ENCODE measurements at regions not wholly inside any gene's neighbourhood (a gene's known extent, or its start where the extent isn't known, plus 50 kb on each side); places are given as distances from the start of the nearest gene placed in this dataset.

- Histone ChIP-seq H3K27me3 (no peaks in the 10 kb centered on the region), H3K4me1 (no peaks in the 10 kb centered on the region), H3K9me3 (no peaks in the 10 kb centered on the region), H3K36me3 (no peaks in the 10 kb centered on the region), H3K27ac (no peak overlapping the region), H3K4me3 (no peak overlapping the region)
- TF ChIP-seq POLR2A (IDR thresholded peaks at IDR 0.05) = no peak
- no peak for TF ChIP-seq CTCF (IDR thresholded peaks at IDR 0.05 in 4 of 5, conservative IDR thresholded peaks at IDR 0.05 in 1 of 5)
- intact Hi-C loops (cut with DNase I; ENCODE audit: low total_unique reads) = no loop called here
- in situ Hi-C loops (cut with MboI; ENCODE audit: low sequenced_read_pairs in 4 of 4) = no loop called here
- no peak for ATAC-seq
- DNase-seq = no peak
Observed at GRCh38 chr2:136310005-136310495, 192.1 kb upstream of the CXCR4 start.

DNA sequence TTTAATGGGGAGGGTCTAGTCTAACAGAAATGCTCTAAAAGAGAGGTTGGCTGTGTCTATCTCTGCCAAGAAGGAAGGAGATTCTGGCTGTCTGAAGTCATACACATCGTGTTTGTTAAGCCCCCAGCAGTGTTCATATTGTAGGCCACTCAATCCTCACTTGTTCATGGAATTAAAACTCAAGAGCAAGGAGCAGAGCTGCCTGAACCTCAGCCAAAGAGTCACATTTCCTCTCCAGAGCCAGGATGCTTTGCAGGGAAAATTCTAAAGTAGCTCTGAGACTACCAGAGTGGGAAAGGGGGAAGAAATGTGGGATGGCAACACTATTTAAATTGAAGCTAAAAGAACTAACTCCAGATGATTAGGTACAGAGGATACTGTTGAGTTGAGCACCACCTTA is 190.7 kb upstream of the CXCR4 start:
- ATAC-seq (no peak), DNase-seq (no peak)
- TF ChIP-seq POLR2A (IDR thresholded peaks at IDR 0.05) (no peak), CTCF (IDR thresholded peaks at IDR 0.05 in 4 of 5, conservative IDR thresholded peaks at IDR 0.05 in 1 of 5) (no peak)
- no peaks in the 10 kb centered on the region for H3K9me3 ChIP-seq
- intact Hi-C loops (cut with DNase I; ENCODE audit: low total_unique reads) (no loop called here), in situ Hi-C loops (cut with MboI; ENCODE audit: low sequenced_read_pairs in 4 of 4) (no loop called here)
- H3K4me1 ChIP-seq = no peaks in the 10 kb centered on the region
- H3K27ac ChIP-seq = no peak overlapping the region
- H3K36me3 ChIP-seq = no peaks in the 10 kb centered on the region
- H3K4me3 ChIP-seq = no peak overlapping the region
- H3K27me3 ChIP-seq = no peaks in the 10 kb centered on the region

GRCh38 chr2:136306836-136307235 is 188.9 kb upstream of the CXCR4 start:
- no peak for TF ChIP-seq CTCF (IDR thresholded peaks at IDR 0.05 in 4 of 5, conservative IDR thresholded peaks at IDR 0.05 in 1 of 5)
- no peak for TF ChIP-seq POLR2A (IDR thresholded peaks at IDR 0.05)
- Histone ChIP-seq H3K36me3 (no peaks in the 10 kb centered on the region), H3K4me1 (no peaks in the 10 kb centered on the region), H3K27ac (no peak overlapping the region), H3K9me3 (no peaks in the 10 kb centered on the region), H3K27me3 (no peaks in the 10 kb centered on the region), H3K4me3 (no peak overlapping the region)
- intact Hi-C loops (cut with DNase I; ENCODE audit: low total_unique reads) = no loop called here
- ATAC-seq (no peak), DNase-seq (no peak)
- in situ Hi-C loops (cut with MboI; ENCODE audit: low sequenced_read_pairs in 4 of 4) = no loop called here

DNA sequence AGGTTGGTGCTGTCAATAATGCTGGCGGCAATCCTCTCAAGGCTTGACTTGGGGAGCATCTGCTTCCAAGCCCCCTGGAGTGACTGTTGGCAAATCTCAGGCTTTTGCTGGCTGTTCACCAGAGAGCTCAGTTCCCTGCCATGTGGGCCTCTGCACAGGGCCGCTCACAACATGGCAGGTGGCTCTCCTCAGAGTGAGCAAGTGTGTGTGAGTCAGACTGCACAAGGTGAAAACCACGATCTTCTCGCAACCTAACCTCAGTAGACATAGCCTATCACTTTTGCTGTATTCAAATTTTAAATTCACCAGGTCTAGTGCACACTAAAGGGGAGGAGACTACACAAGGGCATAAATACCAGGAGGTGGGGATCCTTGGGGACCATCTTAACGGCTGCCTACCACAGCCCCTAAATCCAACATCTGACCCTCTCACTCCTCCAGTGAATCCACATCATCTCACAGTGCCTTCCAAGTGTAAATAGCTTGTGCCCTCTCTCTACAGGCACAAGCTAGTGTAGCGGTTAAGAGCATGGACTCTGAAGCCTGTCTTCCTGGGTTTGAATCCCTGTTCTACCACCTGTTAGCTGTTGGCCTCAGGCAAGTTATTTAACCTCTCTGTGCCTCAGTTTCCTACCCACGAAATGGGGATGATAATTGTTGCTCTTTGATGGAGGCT is 187.7 kb upstream of the CXCR4 start:
- TF ChIP-seq POLR2A (IDR thresholded peaks at IDR 0.05) (no peak), CTCF (IDR thresholded peaks at IDR 0.05 in 4 of 5, conservative IDR thresholded peaks at IDR 0.05 in 1 of 5) (no peak)
- Histone ChIP-seq H3K27me3 (no peaks in the 10 kb centered on the region), H3K4me1 (no peaks in the 10 kb centered on the region), H3K4me3 (no peak overlapping the region), H3K36me3 (no peaks in the 10 kb centered on the region), H3K9me3 (no peaks in the 10 kb centered on the region), H3K27ac (no peak overlapping the region)
- intact Hi-C loops (cut with DNase I; ENCODE audit: low total_unique reads) (no loop called here), in situ Hi-C loops (cut with MboI; ENCODE audit: low sequenced_read_pairs in 4 of 4) (no loop called here)
- ATAC-seq = no peak
- DNase-seq = no peak

DNA sequence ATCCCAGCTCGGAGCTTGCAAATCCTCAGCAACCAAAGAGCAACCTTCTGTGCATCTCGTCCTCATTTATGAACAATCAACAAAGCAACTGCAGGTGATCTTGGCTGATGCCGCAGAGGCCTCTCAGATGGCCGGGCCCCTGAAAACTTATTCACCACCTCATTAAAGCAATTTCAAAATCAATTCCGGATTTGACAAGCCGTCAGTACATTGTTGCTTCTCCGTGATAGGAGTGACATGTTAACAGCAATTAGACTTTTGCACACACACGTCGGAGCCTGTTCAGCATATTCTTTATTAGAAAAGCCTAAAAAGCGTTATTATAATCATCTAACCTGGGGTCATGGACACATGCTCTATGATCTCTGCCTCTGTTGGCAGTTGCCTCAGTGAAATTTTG is 183.1 kb upstream of the CXCR4 start:
- Histone ChIP-seq H3K36me3 (no peaks in the 10 kb centered on the region), H3K4me3 (no peak overlapping the region), H3K4me1 (no peaks in the 10 kb centered on the region), H3K27ac (no peak overlapping the region), H3K9me3 (no peaks in the 10 kb centered on the region), H3K27me3 (no peaks in the 10 kb centered on the region)
- no peak for TF ChIP-seq CTCF (IDR thresholded peaks at IDR 0.05 in 4 of 5, conservative IDR thresholded peaks at IDR 0.05 in 1 of 5)
- TF ChIP-seq POLR2A (IDR thresholded peaks at IDR 0.05) = no peak
- ATAC-seq (no peak), DNase-seq (no peak)
- in situ Hi-C loops (cut with MboI; ENCODE audit: low sequenced_read_pairs in 4 of 4) = no loop called here
- intact Hi-C loops (cut with DNase I; ENCODE audit: low total_unique reads) = no loop called here
